SK-N-SH (cell line): ENCODE measurements at regions not wholly inside any gene's neighbourhood (a gene's known extent, or its start where the extent isn't known, plus 50 kb on each side); places are given as distances from the start of the nearest gene placed in this dataset.

Source experiments
- CTCF ChIP-seq: fragments of 200-600 bp; sonication (generic); IDR thresholded peaks from 2 replicates; pipeline ENCODE4 v1.6.1; 2017; ENCODE audit warnings: antibody characterized with exemption, mild to moderate bottlenecking, moderate library complexity
- EP300 ChIP-seq, 2 experiments: IDR thresholded peaks; 2 replicates each; pipeline versions ENCODE4 v1.4.0 to v1.6.1; 2012; ENCODE audit warnings: borderline replicate concordance in 1 of 2, low read depth in 1 of 2, low read length in 1 of 2
- FOXM1 ChIP-seq: IDR thresholded peaks from 2 replicates; pipeline ENCODE4 v1.4.0; 2012; ENCODE audit warnings: low read depth, mild to moderate bottlenecking
- IRF3 ChIP-seq: fragments of 150-350 bp; IDR thresholded peaks from 2 replicates; pipeline ENCODE4 v1.6.1; 2016; ENCODE audit warnings: mild to moderate bottlenecking, low read depth, low read length
- NFIC ChIP-seq: IDR thresholded peaks from 2 replicates; pipeline ENCODE4 v1.4.0; 2012; ENCODE audit warnings: borderline replicate concordance
- RAD21 ChIP-seq: IDR thresholded peaks from 2 replicates; pipeline ENCODE4 v1.6.1; 2012; ENCODE audit warnings: mild to moderate bottlenecking, low read length

GRCh38 chr2:173607606-173608311 is 253.1 kb downstream of the CDCA7 start:
- TF ChIP-seq NFIC = no peak
- no peak for TF ChIP-seq CTCF
- no peak for TF ChIP-seq FOXM1
- no peak for TF ChIP-seq RAD21
- TF ChIP-seq IRF3 = no peak
- no peak for TF ChIP-seq EP300 (IDR thresholded peaks at IDR 0.05; ENCODE audit: borderline replicate concordance in 1 of 2, low read depth in 1 of 2, low read length in 1 of 2)
